HG02973 (cell line): ENCODE measurements at regions not wholly inside any gene's neighbourhood (a gene's known extent, or its start where the extent isn't known, plus 50 kb on each side); places are given as distances from the start of the nearest gene placed in this dataset.
A peak's percentile ranks its signal among the peaks of the same experiment; 100 is the strongest.

Experiments
- ATAC-seq: cut with Tn5 transposase; IDR thresholded peaks from one replicate; pipeline ENCODE4 v1.9.1; 2021; ENCODE audit warnings: moderate library complexity; ENCODE audit not compliant: unreplicated experiment

GRCh38 chr12:25712169-25712568 lies 159.1 kb upstream of the LMNTD1 start:
- ATAC-seq, result peak; percentile 55

- ATAC-seq, result peak; percentile 99
These were observed 160.2 kb upstream of the LMNTD1 start for GRCh38 chr12:25713264-25713663.

- ATAC-seq, result no peak
These were observed 161.3 kb upstream of the LMNTD1 start for GRCh38 chr12:25714198-25714984.

GRCh38 chr12:25715102-25715501 lies 162.0 kb upstream of the LMNTD1 start:
- ATAC-seq, result no peak

GRCh38 chr12:25716842-25717241 lies 163.8 kb upstream of the LMNTD1 start:
- no peak for ATAC-seq

- no peak for ATAC-seq
These were observed 164.5 kb upstream of the LMNTD1 start for GRCh38 chr12:25717552-25717951.

GRCh38 chr12:25718081-25718731 lies 165.1 kb upstream of the LMNTD1 start:
- ATAC-seq, result no peak

- ATAC-seq, result no peak
These were observed 166.4 kb upstream of the LMNTD1 start for GRCh38 chr12:25719505-25719904.

GRCh38 chr12:25723336-25723735 lies 170.3 kb upstream of the LMNTD1 start:
- ATAC-seq, result no peak

- ATAC-seq, result no peak
These were observed 170.9 kb upstream of the LMNTD1 start for GRCh38 chr12:25723921-25724491.

- no peak for ATAC-seq
These were observed 172.4 kb upstream of the LMNTD1 start for GRCh38 chr12:25725470-25725869.

- no peak for ATAC-seq
These were observed 172.8 kb upstream of the LMNTD1 start for GRCh38 chr12:25725931-25726330.

- no peak for ATAC-seq
These were observed 175.0 kb upstream of the LMNTD1 start for GRCh38 chr12:25728056-25728595.

GRCh38 chr12:25730489-25731349 lies 177.6 kb upstream of the LMNTD1 start:
- ATAC-seq, result no peak

- ATAC-seq, result no peak
These were observed 180.5 kb upstream of the LMNTD1 start for GRCh38 chr12:25733541-25733940.

GRCh38 chr12:25734529-25735180 lies 181.6 kb upstream of the LMNTD1 start:
- ATAC-seq, result no peak

- ATAC-seq, result no peak
These were observed 187.5 kb upstream of the LMNTD1 start for GRCh38 chr12:25740617-25741016.

GRCh38 chr12:25741917-25742316 lies 188.8 kb upstream of the LMNTD1 start:
- ATAC-seq, result no peak

- no peak for ATAC-seq
These were observed 190.7 kb upstream of the LMNTD1 start for GRCh38 chr12:25743679-25744215.

GRCh38 chr12:25744313-25744712 lies 191.2 kb upstream of the LMNTD1 start:
- no peak for ATAC-seq
